D721Med (cell line): ENCODE measurements at regions not wholly inside any gene's neighbourhood (a gene's known extent, or its start where the extent isn't known, plus 50 kb on each side); places are given as distances from the start of the nearest gene placed in this dataset.

ENCODE experiments used
- DNase-seq: peaks from one replicate; pipeline ENCODE4 v3.0.0; 2011; ENCODE audit warnings: low spot score; ENCODE audit not compliant: insufficient read length
- FAIRE-seq: peaks from 2 replicates; lab custom pipeline; 2011; peaks lifted over from hg19 to GRCh38; lab: Jason Lieb, UNC
- CTCF ChIP-seq: IDR thresholded peaks from 2 replicates; pipeline ENCODE4 v1.5.1; 2012; ENCODE audit warnings: mild to moderate bottlenecking, control low read depth; ENCODE audit not compliant: insufficient read depth; ENCODE audit errors: missing control alignments

GRCh38 chr22:35010543-35010942 is 55.4 kb upstream of the ISX start:
- no peak for FAIRE-seq
- no peak for TF ChIP-seq CTCF

GRCh38 chr22:35014812-35015211 is 51.1 kb upstream of the ISX start:
- no peak for TF ChIP-seq CTCF
- DNase-seq: no peak
- FAIRE-seq: no peak

More at GRCh38 chr22:35010543-35010942, 55.4 kb upstream of the ISX start:
- no peak for DNase-seq
